Activated T-cell treated with anti-CD3 and anti-CD28 coated beads, Interleukin-2, amount 50 U/mL, for 1 hour (primary cell): ENCODE measurements at regions not wholly inside any gene's neighbourhood (a gene's known extent, or its start where the extent isn't known, plus 50 kb on each side); places are given as distances from the start of the nearest gene placed in this dataset.

Experiments
- DNase-seq: peaks from one replicate; pipeline ENCODE4 v3.0.0-alpha.2; 2020

GRCh38 chr15:38648121-38648843 is 83.7 kb upstream of the RASGRP1 start:
- no peak for DNase-seq

GRCh38 chr15:38650384-38650783 is 85.8 kb upstream of the RASGRP1 start:
- no peak for DNase-seq

GRCh38 chr15:38650936-38651327 is 86.3 kb upstream of the RASGRP1 start:
- no peak for DNase-seq

GRCh38 chr15:38651328-38652038 is 86.9 kb upstream of the RASGRP1 start:
- peak; percentile 57 for DNase-seq

- DNase-seq, result no peak
Observed at GRCh38 chr15:38652183-38652794, 87.7 kb upstream of the RASGRP1 start.

GRCh38 chr15:38652998-38653397 is 88.4 kb upstream of the RASGRP1 start:
- peak; percentile 67 for DNase-seq

GRCh38 chr15:38658431-38658830 is 93.8 kb upstream of the RASGRP1 start:
- no peak for DNase-seq

- DNase-seq, result no peak
Observed at GRCh38 chr15:38660738-38661137, 96.1 kb upstream of the RASGRP1 start.

GRCh38 chr15:38662033-38662802 is 97.6 kb upstream of the RASGRP1 start:
- no peak for DNase-seq

- no peak for DNase-seq
Observed at GRCh38 chr15:38662805-38663204, 98.2 kb upstream of the RASGRP1 start.

- DNase-seq, result no peak
Observed at GRCh38 chr15:38665586-38666305, 101.1 kb upstream of the RASGRP1 start.

GRCh38 chr15:38666865-38667510 is 102.4 kb upstream of the RASGRP1 start:
- no peak for DNase-seq

GRCh38 chr15:38667890-38668850 is 103.6 kb upstream of the RASGRP1 start:
- no peak for DNase-seq

- no peak for DNase-seq
Observed at GRCh38 chr15:38668898-38669391, 104.3 kb upstream of the RASGRP1 start.

GRCh38 chr15:38670128-38671005 is 105.8 kb upstream of the RASGRP1 start:
- peak; percentile 50 for DNase-seq

GRCh38 chr15:38671006-38671387 is 106.4 kb upstream of the RASGRP1 start:
- no peak for DNase-seq

GRCh38 chr15:38671675-38672254 is 107.2 kb upstream of the RASGRP1 start:
- peak; percentile 54 for DNase-seq

- DNase-seq, result no peak
Observed at GRCh38 chr15:38672273-38672672, 107.7 kb upstream of the RASGRP1 start.
